ENCODE measurements at regions not wholly inside any gene's neighbourhood (a gene's known extent, or its start where the extent isn't known, plus 50 kb on each side); places are given as distances from the start of the nearest gene placed in this dataset.

DNA sequence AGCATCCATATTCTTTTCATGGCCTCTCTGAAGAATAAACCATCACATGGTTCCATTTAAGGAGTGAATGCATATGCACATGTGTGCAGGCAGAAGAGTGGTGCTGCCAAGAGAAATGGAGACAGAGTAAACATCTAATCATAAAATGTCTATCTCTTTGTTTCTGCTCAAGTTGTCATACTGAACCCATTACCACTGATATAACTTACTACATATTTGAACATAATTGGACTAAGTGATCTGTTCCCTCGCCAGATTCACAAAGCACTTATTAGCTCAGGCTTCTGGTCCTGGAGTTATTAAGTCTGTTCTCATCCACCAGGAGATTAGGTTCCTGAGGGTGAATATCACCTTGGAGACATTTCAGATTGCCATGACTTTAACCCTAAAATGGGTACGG, 72.3 kb upstream of the XYLT1 start:
- no peak for TF ChIP-seq CTCF (IDR thresholded peaks at IDR 0.05)
- no peak for DNase-seq (ENCODE audit: low spot score)
- ATAC-seq (ENCODE audit: low FRiP score) = no peak

- no peak for TF ChIP-seq CTCF (IDR thresholded peaks at IDR 0.05)
- ATAC-seq (ENCODE audit: low FRiP score) = no peak
- no peak for DNase-seq (ENCODE audit: low spot score)
Measured at GRCh38 chr16:17541324-17541723, 70.6 kb upstream of the XYLT1 start.

- DNase-seq (ENCODE audit: low spot score) = no peak
- TF ChIP-seq CTCF (IDR thresholded peaks at IDR 0.05) = no peak
Measured at GRCh38 chr16:17538927-17539326, 68.2 kb upstream of the XYLT1 start.

DNA sequence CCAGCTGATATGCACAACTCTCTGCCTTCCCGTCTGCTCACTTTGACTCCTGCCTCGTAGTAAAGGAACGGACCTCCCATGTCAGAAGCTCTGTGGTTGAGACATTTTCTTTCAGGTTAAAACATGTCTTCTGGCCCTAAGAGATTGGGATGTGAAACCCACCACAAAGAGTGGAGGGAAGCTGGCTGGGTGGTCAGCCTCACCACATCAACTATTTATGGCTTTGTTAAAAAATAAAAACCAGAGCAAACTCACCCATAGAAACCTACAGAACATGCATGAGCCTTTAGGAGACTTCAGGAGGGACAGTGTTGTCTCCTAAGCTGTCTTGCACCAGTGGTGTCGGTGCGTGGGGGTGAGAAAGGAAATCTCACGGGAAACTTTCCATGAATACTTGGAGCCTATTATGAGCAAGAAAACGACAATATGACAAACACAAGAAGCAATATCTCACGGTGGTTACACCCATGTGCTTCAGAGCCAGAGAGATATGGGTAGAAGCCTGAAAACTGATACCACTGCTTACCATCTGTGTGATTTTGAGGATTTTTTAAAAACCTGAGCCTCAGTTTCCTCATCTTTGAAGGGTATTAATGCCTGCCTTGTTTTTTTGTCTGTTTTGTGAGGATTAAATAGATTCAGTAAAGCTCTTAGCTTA, 61.7 kb upstream of the XYLT1 start:
- DNase-seq (ENCODE audit: low spot score) = no peak
- TF ChIP-seq CTCF (IDR thresholded peaks at IDR 0.05) = no peak

More at GRCh38 chr16:17538927-17539326, 68.2 kb upstream of the XYLT1 start:
- ATAC-seq (ENCODE audit: low FRiP score) = no peak

GRCh38 chr16:17529982-17530760, 59.4 kb upstream of the XYLT1 start:
- no peak for DNase-seq (ENCODE audit: low spot score)

More for the DNA sequence above, 61.7 kb upstream of the XYLT1 start:
- no peak for ATAC-seq (ENCODE audit: low FRiP score)

More at GRCh38 chr16:17529982-17530760, 59.4 kb upstream of the XYLT1 start:
- no peak for TF ChIP-seq CTCF (IDR thresholded peaks at IDR 0.05)
- no peak for ATAC-seq (ENCODE audit: low FRiP score)
